HFF-Myc (cell line): ENCODE measurements at regions not wholly inside any gene's neighbourhood (a gene's known extent, or its start where the extent isn't known, plus 50 kb on each side); places are given as distances from the start of the nearest gene placed in this dataset.

Experiments used
- DNase-seq: peaks from one replicate; pipeline ENCODE4 v3.0.0-alpha.2; 2011; ENCODE audit warnings: low read depth; ENCODE audit errors: extremely low read depth
- H3K4me3 ChIP-seq: replicated peaks from 2 replicates; pipeline ENCODE4 v1.5.1; 2011; ENCODE audit warnings: low read depth, mild to moderate bottlenecking, control low read depth, low read length
- CTCF ChIP-seq: IDR thresholded peaks from 2 replicates; pipeline ENCODE4 v1.5.1; 2012; ENCODE audit warnings: mild to moderate bottlenecking, low read depth, low read length, control low read depth; ENCODE audit errors: missing control alignments

GRCh38 chr1:224565611-224566406, 50.3 kb upstream of the CNIH3 start:
- no peak overlapping the region for H3K4me3 ChIP-seq
- TF ChIP-seq CTCF = no peak
- no peak for DNase-seq
